DND-41 (cell line): ENCODE measurements at regions not wholly inside any gene's neighbourhood (a gene's known extent, or its start where the extent isn't known, plus 50 kb on each side); places are given as distances from the start of the nearest gene placed in this dataset.

Experiments
- ATAC-seq: fragments of 200-7000 bp; cut with Tn5 transposase; 3 replicates; pipeline ENCODE4 v1.9.1; 2021; ENCODE audit warnings: low read depth; ENCODE audit not compliant: insufficient read depth
- DNase-seq: peaks from one replicate; pipeline ENCODE4 v3.0.0-alpha.2; 2020
- H2AFZ ChIP-seq: 2 replicates; pipeline ENCODE4 v1.6.0; 2012; ENCODE audit warnings: low read depth, low read length
- H3K27ac ChIP-seq: 2 replicates; pipeline ENCODE4 v1.5.1; 2012; ENCODE audit warnings: low read length, inconsistent platforms
- H3K27me3 ChIP-seq: fragments of 200-600 bp; sonication (generic); 2 replicates; pipeline ENCODE4 v1.6.0; 2012; ENCODE audit warnings: low read length, mild to moderate bottlenecking, inconsistent platforms; ENCODE audit not compliant: insufficient read depth, poor library complexity
- H3K36me3 ChIP-seq: 2 replicates; pipeline ENCODE4 v1.5.1; 2012; ENCODE audit warnings: low read length, inconsistent platforms; ENCODE audit not compliant: insufficient read depth
- H3K4me1 ChIP-seq: 2 replicates; pipeline ENCODE4 v1.5.1; 2012; ENCODE audit warnings: mild to moderate bottlenecking, low read length; ENCODE audit not compliant: insufficient read depth
- H3K4me2 ChIP-seq: 2 replicates; pipeline ENCODE4 v1.6.0; 2012; ENCODE audit warnings: mild to moderate bottlenecking, moderate library complexity, low read length, inconsistent platforms; ENCODE audit not compliant: insufficient read depth
- H3K4me3 ChIP-seq, 2 experiments: fragments of 200-600 bp in 1 of 2; shearing (Covaris generic) in 1 of 2; 2 replicates each; pipeline ENCODE4 v1.5.1; 2012 to 2016; ENCODE audit warnings: inconsistent platforms in 2 of 2, low read length in 2 of 2, mild to moderate bottlenecking in 2 of 2, low read depth in 1 of 2, moderate library complexity in 1 of 2
- H3K79me2 ChIP-seq: 2 replicates; pipeline ENCODE4 v1.6.0; 2012; ENCODE audit warnings: low read length, inconsistent platforms; ENCODE audit not compliant: insufficient read depth
- H3K9ac ChIP-seq: 2 replicates; pipeline ENCODE4 v1.6.0; 2012; ENCODE audit warnings: low read depth, mild to moderate bottlenecking, inconsistent platforms, low read length, moderate library complexity
- H3K9me3 ChIP-seq: 2 replicates; pipeline ENCODE4 v1.5.1; 2012; ENCODE audit warnings: low read length, moderate library complexity, mild to moderate bottlenecking, inconsistent platforms; ENCODE audit not compliant: insufficient read depth, severe bottlenecking
- H4K20me1 ChIP-seq: 2 replicates; pipeline ENCODE4 v1.6.0; 2012; ENCODE audit warnings: low read length; ENCODE audit not compliant: insufficient read depth
- CTCF ChIP-seq: IDR thresholded peaks from 2 replicates; pipeline ENCODE4 v1.5.1; 2012; ENCODE audit warnings: borderline replicate concordance, low read length, moderate library complexity, mild to moderate bottlenecking; ENCODE audit not compliant: poor library complexity, severe bottlenecking; ENCODE audit errors: extremely low read depth
- EZH2 ChIP-seq: IDR thresholded peaks from 3 replicates; pipeline ENCODE4 v1.6.1; 2012; ENCODE audit warnings: borderline replicate concordance, low read depth, mild to moderate bottlenecking, moderate library complexity, low read length, inconsistent platforms; ENCODE audit not compliant: severe bottlenecking

- H3K9ac ChIP-seq: no peak overlapping the region
- no peaks in the 10 kb centered on the region for H4K20me1 ChIP-seq
- H2AFZ ChIP-seq: no peak overlapping the region
- ATAC-seq: no peak
- TF ChIP-seq EZH2: no peak
- no peak for TF ChIP-seq CTCF
- H3K4me2 ChIP-seq: no peak overlapping the region
- no peaks in the 10 kb centered on the region for H3K36me3 ChIP-seq
- no peaks in the 10 kb centered on the region for H3K4me1 ChIP-seq
- H3K79me2 ChIP-seq: no peaks in the 10 kb centered on the region
- H3K27me3 ChIP-seq: no peaks in the 10 kb centered on the region
- H3K27ac ChIP-seq: no peak overlapping the region
- H3K9me3 ChIP-seq: no peaks in the 10 kb centered on the region
- no peak for DNase-seq
- H3K4me3 ChIP-seq: no peak overlapping the region
Measured at GRCh38 chr11:79594834-79595233, 154.0 kb upstream of the TENM4 start.

- H3K9ac ChIP-seq: no peak overlapping the region
- no peak overlapping the region for H3K27ac ChIP-seq
- no peak overlapping the region for H3K4me2 ChIP-seq
- no peaks in the 10 kb centered on the region for H4K20me1 ChIP-seq
- ATAC-seq (no peak), DNase-seq (no peak)
- H3K4me3 ChIP-seq: no peak overlapping the region
- no peak for TF ChIP-seq CTCF
- TF ChIP-seq EZH2: no peak
- H3K4me1 ChIP-seq: no peaks in the 10 kb centered on the region
- H3K27me3 ChIP-seq: no peaks in the 10 kb centered on the region
- no peaks in the 10 kb centered on the region for H3K79me2 ChIP-seq
- H3K36me3 ChIP-seq: no peaks in the 10 kb centered on the region
- H2AFZ ChIP-seq: no peak overlapping the region
- no peaks in the 10 kb centered on the region for H3K9me3 ChIP-seq
Measured at GRCh38 chr11:79592824-79593223, 152.0 kb upstream of the TENM4 start.

- Histone ChIP-seq H2AFZ (no peak overlapping the region), H3K4me3 (no peak overlapping the region), H3K79me2 (no peaks in the 10 kb centered on the region), H3K9me3 (no peaks in the 10 kb centered on the region), H3K36me3 (no peaks in the 10 kb centered on the region), H3K27me3 (no peaks in the 10 kb centered on the region), H4K20me1 (no peaks in the 10 kb centered on the region), H3K4me1 (no peaks in the 10 kb centered on the region), H3K4me2 (no peak overlapping the region), H3K9ac (no peak overlapping the region), H3K27ac (no peak overlapping the region)
- TF ChIP-seq EZH2 (no peak), CTCF (no peak)
- ATAC-seq (no peak), DNase-seq (no peak)
Measured at GRCh38 chr11:79592406-79592805, 151.6 kb upstream of the TENM4 start.

GRCh38 chr11:79582434-79582833 lies 141.6 kb upstream of the TENM4 start:
- Histone ChIP-seq H3K4me1 (no peaks in the 10 kb centered on the region), H3K79me2 (no peaks in the 10 kb centered on the region), H3K27ac (no peak overlapping the region), H2AFZ (no peak overlapping the region), H3K27me3 (no peaks in the 10 kb centered on the region), H3K9me3 (no peaks in the 10 kb centered on the region), H3K36me3 (no peaks in the 10 kb centered on the region), H3K4me2 (no peak overlapping the region), H3K9ac (no peak overlapping the region), H3K4me3 (no peak overlapping the region), H4K20me1 (no peaks in the 10 kb centered on the region)
- no peak for TF ChIP-seq CTCF
- TF ChIP-seq EZH2: no peak
- ATAC-seq: no peak
- DNase-seq: no peak
